Activated CD4-positive, alpha-beta T cell treated with anti-CD3 and anti-CD28 coated beads, Interleukin-2, amount 10 ng/mL, durations not matched to agents 24 days and 14 days (primary cell): ENCODE measurements at regions not wholly inside any gene's neighbourhood (a gene's known extent, or its start where the extent isn't known, plus 50 kb on each side); places are given as distances from the start of the nearest gene placed in this dataset.

Experiments
- DNase-seq: peaks from one replicate; pipeline ENCODE4 v3.0.0; 2022
- H3K27ac Mint-ChIP-seq: one replicate; pipeline ENCODE4 v1.8.0; 2022; ENCODE audit warnings: mild to moderate bottlenecking, mixed read lengths
- H3K27me3 Mint-ChIP-seq: one replicate; pipeline ENCODE4 v1.8.0; 2022; ENCODE audit warnings: mixed read lengths
- H3K36me3 Mint-ChIP-seq: one replicate; pipeline ENCODE4 v1.8.0; 2022; ENCODE audit warnings: low read depth, mild to moderate bottlenecking, mixed read lengths
- H3K4me1 Mint-ChIP-seq: one replicate; pipeline ENCODE4 v1.8.0; 2021; ENCODE audit warnings: mixed read lengths
- H3K4me3 Mint-ChIP-seq: one replicate; pipeline ENCODE4 v1.8.0; 2022; ENCODE audit warnings: mild to moderate bottlenecking, moderate library complexity, mixed read lengths
- H3K9me3 Mint-ChIP-seq: one replicate; pipeline ENCODE4 v1.8.0; 2021; ENCODE audit warnings: mixed read lengths
- intact Hi-C: fragments of 100-400 bp; cut with micrococcal nuclease; formaldehyde crosslinking; loops from one replicate; pipeline ENCODE4 v1.15.1; 2023

- intact Hi-C loops, result no loop called here
- Mint-ChIP-seq H3K27me3 (no peaks in the 10 kb centered on the region), H3K36me3 (no peaks in the 10 kb centered on the region), H3K4me3 (no peak overlapping the region), H3K9me3 (peaks cover 9% of the 10 kb centered on the region), H3K4me1 (no peaks in the 10 kb centered on the region), H3K27ac (no peak overlapping the region)
- no peak for DNase-seq
Measured at GRCh38 chr16:64132190-64132589, 989.7 kb downstream of the CDH11 start.

- no peaks in the 10 kb centered on the region for H3K27me3 Mint-ChIP-seq
- H3K36me3 Mint-ChIP-seq, result no peaks in the 10 kb centered on the region
- intact Hi-C loops, result no loop called here
- peaks cover 9% of the 10 kb centered on the region for H3K9me3 Mint-ChIP-seq
- H3K4me3 Mint-ChIP-seq, result no peak overlapping the region
- H3K4me1 Mint-ChIP-seq, result no peaks in the 10 kb centered on the region
- no peak for DNase-seq
- no peak overlapping the region for H3K27ac Mint-ChIP-seq
Measured at GRCh38 chr16:64131423-64131822, 990.4 kb downstream of the CDH11 start.

- Mint-ChIP-seq H3K9me3 (peaks cover 9% of the 10 kb centered on the region), H3K36me3 (no peaks in the 10 kb centered on the region)
Measured at GRCh38 chr16:64130140-64130539, 991.7 kb downstream of the CDH11 start.

GRCh38 chr16:64122177-64122576 is 999.7 kb downstream of the CDH11 start:
- no peaks in the 10 kb centered on the region for H3K27me3 Mint-ChIP-seq

More at GRCh38 chr16:64130140-64130539, 991.7 kb downstream of the CDH11 start:
- Mint-ChIP-seq H3K4me3 (no peak overlapping the region), H3K27me3 (no peaks in the 10 kb centered on the region), H3K4me1 (no peaks in the 10 kb centered on the region), H3K27ac (no peak overlapping the region)
- DNase-seq, result no peak
- intact Hi-C loops, result no loop called here

GRCh38 chr16:64121473-64121872 is 1000.4 kb downstream of the CDH11 start:
- Mint-ChIP-seq H3K4me1 (no peaks in the 10 kb centered on the region), H3K4me3 (no peak overlapping the region), H3K27me3 (no peaks in the 10 kb centered on the region), H3K27ac (no peak overlapping the region), H3K9me3 (no peaks in the 10 kb centered on the region), H3K36me3 (no peaks in the 10 kb centered on the region)
- no peak for DNase-seq
- intact Hi-C loops, result no loop called here

More at GRCh38 chr16:64122177-64122576, 999.7 kb downstream of the CDH11 start:
- DNase-seq, result no peak
- Mint-ChIP-seq H3K36me3 (no peaks in the 10 kb centered on the region), H3K4me1 (no peaks in the 10 kb centered on the region), H3K4me3 (no peak overlapping the region), H3K27ac (no peak overlapping the region), H3K9me3 (no peaks in the 10 kb centered on the region)
- intact Hi-C loops, result no loop called here

- Mint-ChIP-seq H3K4me1 (no peaks in the 10 kb centered on the region), H3K27ac (no peak overlapping the region), H3K9me3 (peaks cover 8% of the 10 kb centered on the region), H3K27me3 (no peaks in the 10 kb centered on the region), H3K4me3 (no peak overlapping the region), H3K36me3 (no peaks in the 10 kb centered on the region)
- intact Hi-C loops, result no loop called here
- no peak for DNase-seq
Measured at GRCh38 chr16:64116151-64116550, 1005.7 kb downstream of the CDH11 start.

GRCh38 chr16:64109241-64109640 is 1012.6 kb downstream of the CDH11 start:
- no peak overlapping the region for H3K27ac Mint-ChIP-seq

GRCh38 chr16:64102654-64103053 is 1019.2 kb downstream of the CDH11 start:
- intact Hi-C loops, result no loop called here
- peaks cover 8% of the 10 kb centered on the region for H3K9me3 Mint-ChIP-seq
- DNase-seq, result no peak
- no peaks in the 10 kb centered on the region for H3K4me1 Mint-ChIP-seq
- no peak overlapping the region for H3K27ac Mint-ChIP-seq
- no peaks in the 10 kb centered on the region for H3K36me3 Mint-ChIP-seq
- H3K4me3 Mint-ChIP-seq, result no peak overlapping the region
- H3K27me3 Mint-ChIP-seq, result no peaks in the 10 kb centered on the region

More at GRCh38 chr16:64109241-64109640, 1012.6 kb downstream of the CDH11 start:
- H3K4me3 Mint-ChIP-seq, result no peak overlapping the region
- no peaks in the 10 kb centered on the region for H3K36me3 Mint-ChIP-seq
- H3K9me3 Mint-ChIP-seq, result peaks cover 18% of the 10 kb centered on the region
- intact Hi-C loops, result no loop called here
- no peaks in the 10 kb centered on the region for H3K27me3 Mint-ChIP-seq
- no peak for DNase-seq
- no peaks in the 10 kb centered on the region for H3K4me1 Mint-ChIP-seq

GRCh38 chr16:64098451-64098850 is 1023.4 kb downstream of the CDH11 start:
- Mint-ChIP-seq H3K36me3 (no peaks in the 10 kb centered on the region), H3K27me3 (no peaks in the 10 kb centered on the region), H3K9me3 (peaks cover 4% of the 10 kb centered on the region), H3K27ac (no peak overlapping the region), H3K4me1 (no peaks in the 10 kb centered on the region), H3K4me3 (no peak overlapping the region)
- no peak for DNase-seq
- intact Hi-C loops, result no loop called here

- no peak for DNase-seq
- intact Hi-C loops, result no loop called here
- H3K9me3 Mint-ChIP-seq, result peaks cover 8% of the 10 kb centered on the region
- no peaks in the 10 kb centered on the region for H3K4me1 Mint-ChIP-seq
- H3K4me3 Mint-ChIP-seq, result no peak overlapping the region
- no peak overlapping the region for H3K27ac Mint-ChIP-seq
- H3K27me3 Mint-ChIP-seq, result no peaks in the 10 kb centered on the region
- no peaks in the 10 kb centered on the region for H3K36me3 Mint-ChIP-seq
Measured at GRCh38 chr16:64096689-64097088, 1025.2 kb downstream of the CDH11 start.

- H3K27ac Mint-ChIP-seq, result no peak overlapping the region
- no peak for DNase-seq
- no peak overlapping the region for H3K4me3 Mint-ChIP-seq
- no peaks in the 10 kb centered on the region for H3K36me3 Mint-ChIP-seq
- no peaks in the 10 kb centered on the region for H3K27me3 Mint-ChIP-seq
- intact Hi-C loops, result no loop called here
- peaks cover 8% of the 10 kb centered on the region for H3K9me3 Mint-ChIP-seq
- H3K4me1 Mint-ChIP-seq, result no peaks in the 10 kb centered on the region
Measured at GRCh38 chr16:64094992-64095634, 1026.8 kb downstream of the CDH11 start.

GRCh38 chr16:64094181-64094965 is 1027.5 kb downstream of the CDH11 start:
- no peaks in the 10 kb centered on the region for H3K27me3 Mint-ChIP-seq
- H3K4me1 Mint-ChIP-seq, result no peaks in the 10 kb centered on the region
- no peaks in the 10 kb centered on the region for H3K36me3 Mint-ChIP-seq
- peaks cover 8% of the 10 kb centered on the region for H3K9me3 Mint-ChIP-seq
- DNase-seq, result no peak
- no peak overlapping the region for H3K27ac Mint-ChIP-seq
- no peak overlapping the region for H3K4me3 Mint-ChIP-seq
- intact Hi-C loops, result no loop called here

GRCh38 chr16:64092271-64092670 is 1029.6 kb downstream of the CDH11 start:
- no peaks in the 10 kb centered on the region for H3K4me1 Mint-ChIP-seq
- DNase-seq, result no peak
- peaks cover 3% of the 10 kb centered on the region for H3K9me3 Mint-ChIP-seq
- H3K27me3 Mint-ChIP-seq, result no peaks in the 10 kb centered on the region
- no peak overlapping the region for H3K4me3 Mint-ChIP-seq
- no peaks in the 10 kb centered on the region for H3K36me3 Mint-ChIP-seq
- H3K27ac Mint-ChIP-seq, result no peak overlapping the region
- intact Hi-C loops, result no loop called here

- Mint-ChIP-seq H3K27me3 (no peaks in the 10 kb centered on the region), H3K27ac (no peak overlapping the region), H3K9me3 (peaks cover 7% of the 10 kb centered on the region), H3K36me3 (no peaks in the 10 kb centered on the region), H3K4me1 (no peaks in the 10 kb centered on the region), H3K4me3 (no peak overlapping the region)
- intact Hi-C loops, result no loop called here
- no peak for DNase-seq
Measured at GRCh38 chr16:64090327-64090726, 1031.5 kb downstream of the CDH11 start.
